HL-60 (cell line): ENCODE measurements at regions not wholly inside any gene's neighbourhood (a gene's known extent, or its start where the extent isn't known, plus 50 kb on each side); places are given as distances from the start of the nearest gene placed in this dataset.

Experiments
- GABPA ChIP-seq: IDR thresholded peaks from 2 replicates; pipeline ENCODE4 v1.6.1; 2012; ENCODE audit warnings: low read depth
- POLR2AphosphoS5 ChIP-seq: IDR thresholded peaks from 2 replicates; pipeline ENCODE4 v1.6.1; 2012; ENCODE audit warnings: low read depth
- TF ChIP-seq, protein P1 (sequence below): IDR thresholded peaks from one replicate; pipeline ENCODE4 v1.5.1; 2011; ENCODE audit warnings: low read length, control low read depth, inconsistent platforms; ENCODE audit not compliant: insufficient read depth

DNA sequence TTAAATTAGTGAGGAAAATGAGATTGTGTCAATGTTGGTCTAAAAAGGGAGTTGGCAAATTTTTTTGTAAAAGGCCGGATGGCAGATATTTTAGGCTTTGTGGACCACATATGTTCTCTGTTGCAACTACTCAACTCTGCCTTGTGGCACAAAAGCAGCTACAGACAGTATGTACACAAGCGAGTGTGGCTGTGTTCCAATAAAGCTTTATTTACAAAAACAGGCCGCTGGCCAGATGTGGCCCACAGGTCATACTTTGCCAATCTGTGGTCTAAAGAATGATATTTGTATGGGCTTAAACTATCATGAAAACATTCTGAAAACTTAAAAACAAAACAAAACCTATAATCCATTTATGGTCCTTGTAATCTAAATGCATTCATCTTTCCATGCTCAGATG, 228.3 kb downstream of the CLIC5 start:
- TF ChIP-seq, protein P1, sequence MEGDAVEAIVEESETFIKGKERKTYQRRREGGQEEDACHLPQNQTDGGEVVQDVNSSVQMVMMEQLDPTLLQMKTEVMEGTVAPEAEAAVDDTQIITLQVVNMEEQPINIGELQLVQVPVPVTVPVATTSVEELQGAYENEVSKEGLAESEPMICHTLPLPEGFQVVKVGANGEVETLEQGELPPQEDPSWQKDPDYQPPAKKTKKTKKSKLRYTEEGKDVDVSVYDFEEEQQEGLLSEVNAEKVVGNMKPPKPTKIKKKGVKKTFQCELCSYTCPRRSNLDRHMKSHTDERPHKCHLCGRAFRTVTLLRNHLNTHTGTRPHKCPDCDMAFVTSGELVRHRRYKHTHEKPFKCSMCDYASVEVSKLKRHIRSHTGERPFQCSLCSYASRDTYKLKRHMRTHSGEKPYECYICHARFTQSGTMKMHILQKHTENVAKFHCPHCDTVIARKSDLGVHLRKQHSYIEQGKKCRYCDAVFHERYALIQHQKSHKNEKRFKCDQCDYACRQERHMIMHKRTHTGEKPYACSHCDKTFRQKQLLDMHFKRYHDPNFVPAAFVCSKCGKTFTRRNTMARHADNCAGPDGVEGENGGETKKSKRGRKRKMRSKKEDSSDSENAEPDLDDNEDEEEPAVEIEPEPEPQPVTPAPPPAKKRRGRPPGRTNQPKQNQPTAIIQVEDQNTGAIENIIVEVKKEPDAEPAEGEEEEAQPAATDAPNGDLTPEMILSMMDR: no peak
- TF ChIP-seq GABPA (no peak), POLR2AphosphoS5 (no peak)
